Neural cell (in vitro differentiated cells): ENCODE measurements at regions not wholly inside any gene's neighbourhood (a gene's known extent, or its start where the extent isn't known, plus 50 kb on each side); places are given as distances from the start of the nearest gene placed in this dataset.
"Not testable (repeated sequence)": the region's sequence is repeated elsewhere in the genome, so short reads cannot be mapped to it uniquely, and the experiment has no call there.

ENCODE experiments used
- EP300 ChIP-seq: fragments of 450-650 bp; conservative IDR thresholded peaks from 2 replicates; pipeline ENCODE4 v1.6.1; 2014; ENCODE audit warnings: antibody characterized with exemption, mild to moderate bottlenecking, moderate library complexity; ENCODE audit not compliant: poor library complexity, severe bottlenecking
- EZH2 ChIP-seq: fragments of 200-600, 300-800 bp; shearing (Covaris generic), sonication (generic); IDR thresholded peaks from 2 replicates; pipeline ENCODE4 v1.6.1; 2014; ENCODE audit warnings: antibody characterized with exemption, low read length, borderline replicate concordance, mild to moderate bottlenecking; ENCODE audit not compliant: insufficient read depth, poor library complexity, severe bottlenecking
- MXI1 ChIP-seq: fragments of 450-650 bp; conservative IDR thresholded peaks from 2 replicates; pipeline ENCODE4 v1.6.1; 2014; ENCODE audit warnings: antibody characterized with exemption, mild to moderate bottlenecking; ENCODE audit not compliant: poor library complexity, severe bottlenecking
- POLR2AphosphoS5 ChIP-seq: IDR thresholded peaks from 2 replicates; pipeline ENCODE4 v1.6.1; 2012
- TAF1 ChIP-seq: IDR thresholded peaks from 2 replicates; pipeline ENCODE4 v1.6.1; 2012; ENCODE audit warnings: low read depth
- TF ChIP-seq, protein P1 (sequence below): fragments of 450-650 bp; IDR thresholded peaks from 2 replicates; pipeline ENCODE4 v1.5.1; 2014; ENCODE audit warnings: antibody characterized with exemption, mild to moderate bottlenecking, moderate library complexity; ENCODE audit not compliant: poor library complexity, severe bottlenecking
- TF ChIP-seq, protein P2 (sequence below): IDR thresholded peaks from 2 replicates; pipeline ENCODE4 v1.6.1; 2012; ENCODE audit warnings: borderline replicate concordance

DNA sequence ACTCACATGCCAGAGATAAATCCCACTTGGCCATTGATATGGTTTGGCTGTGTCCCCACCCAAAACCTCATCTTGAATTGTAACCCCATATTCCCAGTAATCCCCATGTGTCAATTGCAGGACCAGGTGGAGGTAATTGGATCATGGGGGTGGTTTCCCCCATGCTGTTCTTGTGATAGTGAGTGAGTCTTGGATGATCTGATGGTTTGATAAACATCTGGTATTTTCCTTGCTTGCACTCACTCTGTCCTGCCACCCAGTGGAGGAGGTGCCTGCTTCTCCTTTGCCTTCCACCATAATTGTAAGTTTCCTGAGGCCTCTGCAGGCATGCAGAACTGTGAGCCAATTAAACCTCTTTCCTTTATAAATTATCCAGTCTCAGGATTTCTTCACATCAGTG is 50.4 kb upstream of the B3GAT2 start:
- TF ChIP-seq, protein P1, sequence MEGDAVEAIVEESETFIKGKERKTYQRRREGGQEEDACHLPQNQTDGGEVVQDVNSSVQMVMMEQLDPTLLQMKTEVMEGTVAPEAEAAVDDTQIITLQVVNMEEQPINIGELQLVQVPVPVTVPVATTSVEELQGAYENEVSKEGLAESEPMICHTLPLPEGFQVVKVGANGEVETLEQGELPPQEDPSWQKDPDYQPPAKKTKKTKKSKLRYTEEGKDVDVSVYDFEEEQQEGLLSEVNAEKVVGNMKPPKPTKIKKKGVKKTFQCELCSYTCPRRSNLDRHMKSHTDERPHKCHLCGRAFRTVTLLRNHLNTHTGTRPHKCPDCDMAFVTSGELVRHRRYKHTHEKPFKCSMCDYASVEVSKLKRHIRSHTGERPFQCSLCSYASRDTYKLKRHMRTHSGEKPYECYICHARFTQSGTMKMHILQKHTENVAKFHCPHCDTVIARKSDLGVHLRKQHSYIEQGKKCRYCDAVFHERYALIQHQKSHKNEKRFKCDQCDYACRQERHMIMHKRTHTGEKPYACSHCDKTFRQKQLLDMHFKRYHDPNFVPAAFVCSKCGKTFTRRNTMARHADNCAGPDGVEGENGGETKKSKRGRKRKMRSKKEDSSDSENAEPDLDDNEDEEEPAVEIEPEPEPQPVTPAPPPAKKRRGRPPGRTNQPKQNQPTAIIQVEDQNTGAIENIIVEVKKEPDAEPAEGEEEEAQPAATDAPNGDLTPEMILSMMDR = not testable (repeated sequence)
- TF ChIP-seq POLR2AphosphoS5, TAF1, EP300, EZH2, MXI1: not testable (repeated sequence)
- TF ChIP-seq, protein P2, sequence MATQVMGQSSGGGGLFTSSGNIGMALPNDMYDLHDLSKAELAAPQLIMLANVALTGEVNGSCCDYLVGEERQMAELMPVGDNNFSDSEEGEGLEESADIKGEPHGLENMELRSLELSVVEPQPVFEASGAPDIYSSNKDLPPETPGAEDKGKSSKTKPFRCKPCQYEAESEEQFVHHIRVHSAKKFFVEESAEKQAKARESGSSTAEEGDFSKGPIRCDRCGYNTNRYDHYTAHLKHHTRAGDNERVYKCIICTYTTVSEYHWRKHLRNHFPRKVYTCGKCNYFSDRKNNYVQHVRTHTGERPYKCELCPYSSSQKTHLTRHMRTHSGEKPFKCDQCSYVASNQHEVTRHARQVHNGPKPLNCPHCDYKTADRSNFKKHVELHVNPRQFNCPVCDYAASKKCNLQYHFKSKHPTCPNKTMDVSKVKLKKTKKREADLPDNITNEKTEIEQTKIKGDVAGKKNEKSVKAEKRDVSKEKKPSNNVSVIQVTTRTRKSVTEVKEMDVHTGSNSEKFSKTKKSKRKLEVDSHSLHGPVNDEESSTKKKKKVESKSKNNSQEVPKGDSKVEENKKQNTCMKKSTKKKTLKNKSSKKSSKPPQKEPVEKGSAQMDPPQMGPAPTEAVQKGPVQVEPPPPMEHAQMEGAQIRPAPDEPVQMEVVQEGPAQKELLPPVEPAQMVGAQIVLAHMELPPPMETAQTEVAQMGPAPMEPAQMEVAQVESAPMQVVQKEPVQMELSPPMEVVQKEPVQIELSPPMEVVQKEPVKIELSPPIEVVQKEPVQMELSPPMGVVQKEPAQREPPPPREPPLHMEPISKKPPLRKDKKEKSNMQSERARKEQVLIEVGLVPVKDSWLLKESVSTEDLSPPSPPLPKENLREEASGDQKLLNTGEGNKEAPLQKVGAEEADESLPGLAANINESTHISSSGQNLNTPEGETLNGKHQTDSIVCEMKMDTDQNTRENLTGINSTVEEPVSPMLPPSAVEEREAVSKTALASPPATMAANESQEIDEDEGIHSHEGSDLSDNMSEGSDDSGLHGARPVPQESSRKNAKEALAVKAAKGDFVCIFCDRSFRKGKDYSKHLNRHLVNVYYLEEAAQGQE = not testable (repeated sequence)
